Activated CD4-positive, alpha-beta T cell treated with anti-CD3 and anti-CD28 coated beads, Interleukin-10, Interleukin-2, amounts not matched to agents 100 ng/mL and 50 ng/mL, durations not matched to agents 16 hours and 8 hours (primary cell): ENCODE measurements at regions not wholly inside any gene's neighbourhood (a gene's known extent, or its start where the extent isn't known, plus 50 kb on each side); places are given as distances from the start of the nearest gene placed in this dataset.

Experiments used
- DNase-seq: peaks from one replicate; pipeline ENCODE4 v3.0.0-alpha.2; 2020

- DNase-seq = no peak
Measured at GRCh38 chr3:153314038-153314437, 152.0 kb downstream of the RAP2B start.

DNA sequence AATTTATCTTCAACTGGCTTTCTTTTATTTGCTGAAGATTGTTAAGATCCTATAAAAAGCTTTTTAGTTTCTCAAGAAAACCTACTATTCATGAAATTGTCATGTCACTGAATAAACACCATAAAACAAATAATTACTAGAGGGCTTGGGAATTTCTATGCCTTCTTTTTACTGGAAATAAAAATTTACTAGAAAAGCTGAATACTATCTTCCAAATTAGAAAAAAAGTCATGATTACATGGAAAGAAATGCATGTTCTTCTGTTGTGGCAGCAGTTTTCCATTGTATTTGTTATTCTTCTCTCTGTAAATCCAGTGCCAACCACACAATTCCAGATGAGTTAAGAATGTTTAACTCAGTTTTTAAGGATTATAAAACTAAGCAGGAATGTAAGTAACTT, 153.8 kb downstream of the RAP2B start:
- no peak for DNase-seq

DNA sequence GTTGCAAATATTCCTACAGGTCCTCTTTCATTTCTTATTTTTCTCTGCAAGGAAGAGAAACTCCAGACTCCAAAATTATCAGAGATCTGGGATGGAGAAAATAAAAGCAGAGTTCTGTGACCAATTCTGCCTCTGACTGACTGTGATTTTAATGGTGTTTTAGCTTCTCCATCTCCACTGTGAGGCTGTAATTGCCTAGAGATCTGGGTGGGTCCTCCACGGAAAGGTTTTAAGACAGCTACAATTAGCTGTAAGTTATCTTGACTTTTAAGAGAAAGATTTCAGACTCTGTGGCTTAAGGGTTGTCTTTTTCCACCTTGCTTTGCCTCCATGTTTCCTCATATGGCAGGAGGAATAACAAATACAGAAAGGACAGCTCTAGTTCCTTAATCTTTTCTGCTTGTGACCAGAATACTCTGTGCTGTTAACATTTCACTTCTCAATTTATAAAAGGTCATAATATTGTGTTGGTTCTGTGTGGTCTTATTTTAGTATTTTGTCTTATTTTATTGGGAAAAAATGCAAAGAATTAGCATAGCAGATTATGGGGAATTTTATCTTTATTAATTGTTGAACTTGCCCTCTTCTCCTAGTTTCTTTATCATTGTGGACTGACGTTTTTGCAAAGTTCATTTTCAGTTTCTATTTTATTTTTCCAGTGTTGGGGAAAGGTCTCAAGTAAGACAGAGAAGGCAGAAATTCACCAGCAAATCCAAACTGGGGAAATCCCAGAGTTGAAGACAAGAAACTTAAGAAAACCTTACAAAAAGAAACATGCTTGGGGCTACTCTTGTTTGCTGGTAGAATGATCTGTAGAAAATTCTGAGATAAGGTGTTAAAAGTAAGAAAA, 157.9 kb downstream of the RAP2B start:
- peak; percentile 11 for DNase-seq

DNA sequence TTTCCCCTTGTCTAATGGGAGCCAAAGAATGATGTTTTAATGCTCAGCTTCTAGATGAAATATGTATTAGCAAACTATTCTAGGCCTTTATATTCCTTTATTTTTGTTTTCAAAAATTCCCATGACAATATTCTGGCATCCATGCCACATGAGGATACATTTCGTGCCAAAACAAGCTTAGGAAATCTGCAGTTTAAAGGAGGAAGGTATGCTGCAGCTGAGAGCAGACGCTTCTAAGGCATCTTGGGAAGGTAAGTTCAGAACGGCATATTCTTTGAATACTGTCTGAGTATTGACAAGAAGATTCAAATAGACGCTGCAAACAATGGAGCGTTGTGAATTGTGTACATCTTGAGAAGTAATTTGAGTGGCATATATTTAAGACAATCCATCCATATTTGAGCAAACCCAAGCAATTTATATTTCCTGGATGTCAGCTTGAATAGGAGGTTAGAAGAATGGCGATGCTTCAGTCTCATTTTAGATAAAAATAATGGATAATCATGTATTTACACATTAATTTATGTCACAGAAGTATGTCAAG, 158.6 kb downstream of the RAP2B start:
- no peak for DNase-seq

GRCh38 chr3:153328690-153329089, 166.7 kb downstream of the RAP2B start:
- DNase-seq = no peak

DNA sequence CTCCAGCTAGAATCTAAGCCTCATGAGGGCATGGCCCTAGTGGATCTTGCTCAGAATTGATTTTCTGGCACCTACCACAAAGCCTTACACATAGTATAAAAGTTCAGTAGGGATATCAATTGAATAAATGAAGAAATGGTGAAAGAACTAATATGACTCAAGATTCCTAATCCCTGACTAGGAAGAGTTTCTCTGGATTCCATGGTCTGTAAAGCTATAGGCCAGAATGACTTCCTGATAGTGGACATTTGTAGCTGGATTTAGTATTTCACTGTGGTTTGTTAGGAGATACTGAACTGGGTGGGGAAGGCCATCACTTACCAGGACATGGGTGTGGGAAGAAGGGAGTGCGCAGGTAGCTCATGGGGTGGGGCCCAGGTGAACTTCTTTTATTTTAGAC, 168.9 kb downstream of the RAP2B start:
- DNase-seq = no peak

DNA sequence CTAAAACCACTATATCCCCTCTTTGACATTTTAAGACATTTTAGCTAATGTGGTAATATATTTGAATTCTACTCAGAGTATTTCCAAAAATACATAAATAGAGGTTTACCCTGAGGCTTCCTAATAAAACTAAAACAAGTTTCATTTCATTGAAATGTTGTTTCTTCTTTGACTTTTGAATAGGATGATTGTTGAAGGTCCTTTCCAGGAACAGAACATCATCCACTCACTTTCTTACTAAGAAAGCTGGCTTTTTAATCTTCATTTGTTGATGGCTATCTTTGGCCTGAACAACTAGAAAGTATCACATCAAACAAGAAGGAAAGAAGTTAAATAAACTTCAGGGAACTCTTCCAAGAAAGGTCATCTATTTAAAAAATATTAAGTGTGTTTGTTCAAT, 169.7 kb downstream of the RAP2B start:
- no peak for DNase-seq

GRCh38 chr3:153334558-153334957, 172.5 kb downstream of the RAP2B start:
- no peak for DNase-seq

DNA sequence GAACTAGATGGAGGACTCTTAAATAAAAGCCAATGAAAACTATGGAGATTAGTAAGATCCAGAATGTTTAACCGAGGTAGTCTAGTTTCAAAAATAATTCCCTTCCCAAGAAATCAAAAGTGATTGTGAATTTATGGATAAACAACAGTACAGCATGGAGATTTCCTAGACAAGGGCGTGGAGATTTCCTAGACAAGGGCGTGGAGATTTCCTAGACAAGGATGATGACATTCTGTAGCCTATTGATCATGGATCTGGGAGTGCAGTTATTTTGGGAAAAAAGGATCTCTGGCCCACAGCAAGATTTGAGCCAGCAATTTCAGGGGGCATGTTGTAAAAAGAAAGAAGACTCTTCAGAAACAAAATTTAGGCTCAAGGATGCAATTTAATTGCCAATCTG, 175.3 kb downstream of the RAP2B start:
- DNase-seq = no peak

- no peak for DNase-seq
Measured at GRCh38 chr3:153338487-153338886, 176.5 kb downstream of the RAP2B start.

GRCh38 chr3:153339065-153339464, 177.0 kb downstream of the RAP2B start:
- DNase-seq = no peak

- no peak for DNase-seq
Measured at GRCh38 chr3:153343988-153344782, 182.2 kb downstream of the RAP2B start.

DNA sequence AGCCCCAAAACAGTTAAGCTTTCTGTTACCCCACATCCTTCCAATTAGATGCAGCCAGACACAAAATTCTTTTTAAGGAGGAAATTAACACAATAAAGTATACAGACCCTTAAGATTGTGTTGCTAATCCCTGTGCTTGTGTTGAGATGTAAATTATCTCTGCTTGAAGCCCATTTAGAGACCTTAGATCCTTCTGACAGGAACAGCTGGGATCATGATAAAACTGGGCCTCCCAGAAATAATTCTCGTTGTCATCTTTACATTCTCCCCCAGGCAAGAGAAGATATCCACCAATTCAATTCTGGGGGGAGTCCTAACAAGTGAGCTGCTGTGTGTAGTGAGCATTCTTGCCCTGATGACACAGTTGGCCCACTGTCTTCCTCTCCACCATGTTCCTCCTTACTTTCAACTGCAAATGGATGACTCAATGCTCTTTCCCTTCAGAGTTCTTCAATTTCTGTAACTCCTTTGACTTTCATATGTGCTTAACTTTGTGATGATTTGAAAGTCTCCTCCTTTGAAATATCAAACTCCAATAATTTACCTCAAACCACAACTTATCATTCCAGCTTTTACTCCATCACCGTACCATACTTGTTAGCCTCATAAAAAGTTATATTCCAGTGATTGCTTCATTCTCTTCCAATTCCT, 186.6 kb downstream of the RAP2B start:
- DNase-seq = no peak

- no peak for DNase-seq
Measured at GRCh38 chr3:153349108-153349499, 187.1 kb downstream of the RAP2B start.

- DNase-seq = no peak
Measured at GRCh38 chr3:153350420-153350819, 188.4 kb downstream of the RAP2B start.

- DNase-seq = no peak
Measured at GRCh38 chr3:153354641-153355040, 192.6 kb downstream of the RAP2B start.

DNA sequence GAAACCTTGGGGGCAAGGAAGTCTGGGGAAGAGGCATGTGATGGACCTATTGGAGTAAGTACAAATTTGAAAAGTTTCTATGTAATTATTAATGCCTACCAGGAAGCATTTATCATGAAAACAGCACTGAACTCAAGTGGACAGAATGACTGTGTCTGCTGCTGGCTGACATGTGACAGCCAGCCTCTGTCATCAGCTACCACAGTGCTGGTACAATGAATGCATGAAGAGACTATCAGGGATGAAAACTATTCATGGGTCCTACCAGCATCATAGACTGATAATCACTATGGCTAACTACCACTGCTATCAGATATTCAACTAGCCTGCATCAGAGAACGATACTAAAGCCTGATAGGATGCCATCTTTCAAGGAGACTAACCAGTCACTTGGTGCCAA, 193.5 kb downstream of the RAP2B start:
- DNase-seq = no peak

DNA sequence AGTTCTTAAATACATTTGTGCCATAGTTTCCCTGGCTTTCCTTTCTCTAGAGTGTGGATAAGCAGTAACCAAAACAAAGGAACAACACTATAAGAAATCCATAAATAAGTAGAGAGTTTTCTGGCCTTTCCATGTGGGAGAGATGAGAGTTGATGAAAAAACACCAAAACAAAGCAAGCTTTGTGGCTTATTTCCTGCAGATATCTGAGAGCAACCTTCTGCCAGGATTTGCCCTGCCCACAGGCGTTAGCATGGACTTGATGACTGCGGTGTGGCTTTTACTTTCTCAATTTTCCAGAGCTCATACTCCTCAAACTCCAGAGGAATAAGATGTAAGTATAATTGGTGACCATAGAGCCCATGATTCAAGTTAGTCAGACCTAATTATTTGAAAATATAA, 194.9 kb downstream of the RAP2B start:
- DNase-seq = no peak

GRCh38 chr3:153357436-153357835, 195.4 kb downstream of the RAP2B start:
- no peak for DNase-seq

GRCh38 chr3:153369561-153370374, 207.7 kb downstream of the RAP2B start:
- no peak for DNase-seq

- DNase-seq = no peak
Measured at GRCh38 chr3:153370680-153371079, 208.7 kb downstream of the RAP2B start.

- DNase-seq = no peak
Measured at GRCh38 chr3:153372326-153372725, 210.3 kb downstream of the RAP2B start.

DNA sequence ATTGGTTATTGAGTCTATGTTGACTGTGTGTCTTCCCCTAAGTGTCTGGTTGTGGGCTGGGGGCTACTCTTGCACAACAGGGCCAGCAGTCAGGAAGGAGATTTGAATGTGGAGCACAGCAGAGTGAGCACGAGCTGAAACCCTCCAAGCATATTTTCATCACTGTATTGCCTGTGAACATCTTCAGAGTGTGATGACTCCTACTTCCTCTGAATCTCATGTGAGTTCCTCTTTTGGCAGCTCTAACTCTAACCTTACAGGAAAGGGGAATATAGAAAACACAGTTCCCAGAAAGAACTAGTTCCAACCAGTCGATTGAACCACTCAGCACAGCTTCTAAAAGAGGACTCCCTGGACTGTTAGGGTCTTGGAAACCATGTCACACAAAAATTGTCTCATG, 211.6 kb downstream of the RAP2B start:
- DNase-seq = no peak
